ENCODE measurements at regions not wholly inside any gene's neighbourhood (a gene's known extent, or its start where the extent isn't known, plus 50 kb on each side); places are given as distances from the start of the nearest gene placed in this dataset.

DNA sequence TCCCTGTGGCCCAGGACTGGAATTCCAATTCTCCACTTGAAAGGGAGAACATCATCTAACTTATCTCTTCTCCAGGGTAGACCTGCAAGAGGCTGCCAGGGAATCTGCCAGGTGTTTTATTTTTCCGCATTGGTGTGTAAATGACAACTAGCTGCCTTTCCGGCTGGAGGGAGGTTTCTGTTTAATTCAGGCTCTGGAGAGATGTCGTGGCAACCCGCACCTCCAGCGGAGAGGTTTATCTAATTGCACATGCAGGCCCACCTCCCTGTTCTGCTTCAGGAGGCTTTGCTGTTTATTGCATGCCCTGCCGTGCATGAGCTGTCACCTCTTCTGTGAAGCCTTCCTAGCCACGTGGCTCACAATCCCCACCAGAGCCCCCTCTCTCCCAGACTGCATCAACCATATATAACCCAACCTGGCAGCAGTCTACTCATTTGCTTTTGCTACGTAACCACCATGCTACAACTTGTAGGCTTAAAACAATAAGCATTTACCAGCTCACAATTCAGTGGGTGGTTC is 151.6 kb downstream of the C1orf94 start:
- TF ChIP-seq, protein P1, sequence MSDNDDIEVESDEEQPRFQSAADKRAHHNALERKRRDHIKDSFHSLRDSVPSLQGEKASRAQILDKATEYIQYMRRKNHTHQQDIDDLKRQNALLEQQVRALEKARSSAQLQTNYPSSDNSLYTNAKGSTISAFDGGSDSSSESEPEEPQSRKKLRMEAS (IDR thresholded peaks at IDR 0.05; ENCODE audit: insufficient read depth, insufficient read length) = no peak
- TF ChIP-seq JUN (IDR thresholded peaks at IDR 0.05; ENCODE audit: borderline replicate concordance, insufficient read depth, insufficient read length, low read depth) = no peak
- TF ChIP-seq, protein P2, sequence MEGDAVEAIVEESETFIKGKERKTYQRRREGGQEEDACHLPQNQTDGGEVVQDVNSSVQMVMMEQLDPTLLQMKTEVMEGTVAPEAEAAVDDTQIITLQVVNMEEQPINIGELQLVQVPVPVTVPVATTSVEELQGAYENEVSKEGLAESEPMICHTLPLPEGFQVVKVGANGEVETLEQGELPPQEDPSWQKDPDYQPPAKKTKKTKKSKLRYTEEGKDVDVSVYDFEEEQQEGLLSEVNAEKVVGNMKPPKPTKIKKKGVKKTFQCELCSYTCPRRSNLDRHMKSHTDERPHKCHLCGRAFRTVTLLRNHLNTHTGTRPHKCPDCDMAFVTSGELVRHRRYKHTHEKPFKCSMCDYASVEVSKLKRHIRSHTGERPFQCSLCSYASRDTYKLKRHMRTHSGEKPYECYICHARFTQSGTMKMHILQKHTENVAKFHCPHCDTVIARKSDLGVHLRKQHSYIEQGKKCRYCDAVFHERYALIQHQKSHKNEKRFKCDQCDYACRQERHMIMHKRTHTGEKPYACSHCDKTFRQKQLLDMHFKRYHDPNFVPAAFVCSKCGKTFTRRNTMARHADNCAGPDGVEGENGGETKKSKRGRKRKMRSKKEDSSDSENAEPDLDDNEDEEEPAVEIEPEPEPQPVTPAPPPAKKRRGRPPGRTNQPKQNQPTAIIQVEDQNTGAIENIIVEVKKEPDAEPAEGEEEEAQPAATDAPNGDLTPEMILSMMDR (IDR thresholded peaks at IDR 0.05; ENCODE audit: extremely low read depth in 1 of 2, insufficient read depth in 1 of 2, low read depth in 1 of 2, low read length in 2 of 2) = no peak
- TF ChIP-seq POLR2AphosphoS5 (IDR thresholded peaks at IDR 0.05; ENCODE audit: insufficient read depth, low read depth, low read length) = no peak

All from endothelial cell of umbilical vein (primary cell).